Fibroblast of gingiva (primary cell): ENCODE measurements at regions not wholly inside any gene's neighbourhood (a gene's known extent, or its start where the extent isn't known, plus 50 kb on each side); places are given as distances from the start of the nearest gene placed in this dataset.

Source experiments
- DNase-seq: peaks from one replicate; pipeline ENCODE4 v3.0.0-alpha.2; 2011; ENCODE audit warnings: low read depth

- DNase-seq: peak; percentile 7
These were observed 236.9 kb upstream of the CELF2 start for GRCh38 chr10:10780746-10781145.

- DNase-seq: no peak
These were observed 235.1 kb upstream of the CELF2 start for GRCh38 chr10:10782603-10783002.

- peak; percentile 66 for DNase-seq
These were observed 232.0 kb upstream of the CELF2 start for GRCh38 chr10:10785627-10786026.

- peak; percentile 65 for DNase-seq
These were observed 231.3 kb upstream of the CELF2 start for GRCh38 chr10:10786109-10787090.

GRCh38 chr10:10787586-10787985, 230.1 kb upstream of the CELF2 start:
- no peak for DNase-seq

GRCh38 chr10:10788761-10789160, 228.9 kb upstream of the CELF2 start:
- peak; percentile 25 for DNase-seq

- no peak for DNase-seq
These were observed 225.8 kb upstream of the CELF2 start for GRCh38 chr10:10791869-10792268.

GRCh38 chr10:10792681-10793080, 225.0 kb upstream of the CELF2 start:
- DNase-seq: peak; percentile 60

- DNase-seq: no peak
These were observed 223.6 kb upstream of the CELF2 start for GRCh38 chr10:10794046-10794445.

GRCh38 chr10:10794791-10795191, 222.9 kb upstream of the CELF2 start:
- DNase-seq: peak; percentile 82

- no peak for DNase-seq
These were observed 221.5 kb upstream of the CELF2 start for GRCh38 chr10:10796061-10796773.

- DNase-seq: no peak
These were observed 220.8 kb upstream of the CELF2 start for GRCh38 chr10:10796774-10797415.

GRCh38 chr10:10797513-10797912, 220.2 kb upstream of the CELF2 start:
- DNase-seq: no peak

- DNase-seq: peak; percentile 24
These were observed 219.4 kb upstream of the CELF2 start for GRCh38 chr10:10798102-10798863.

- no peak for DNase-seq
These were observed 218.8 kb upstream of the CELF2 start for GRCh38 chr10:10798864-10799192.

GRCh38 chr10:10800961-10801360, 216.7 kb upstream of the CELF2 start:
- DNase-seq: no peak

- peak; percentile 73 for DNase-seq
These were observed 214.4 kb upstream of the CELF2 start for GRCh38 chr10:10803278-10803677.

GRCh38 chr10:10804061-10804460, 213.6 kb upstream of the CELF2 start:
- DNase-seq: peak; percentile 72

GRCh38 chr10:10804998-10805740, 212.5 kb upstream of the CELF2 start:
- DNase-seq: peak; percentile 59

- no peak for DNase-seq
These were observed 210.6 kb upstream of the CELF2 start for GRCh38 chr10:10807106-10807505.

- no peak for DNase-seq
These were observed 206.1 kb upstream of the CELF2 start for GRCh38 chr10:10811562-10811961.
